Keratinocyte (primary cell): ENCODE measurements at regions not wholly inside any gene's neighbourhood (a gene's known extent, or its start where the extent isn't known, plus 50 kb on each side); places are given as distances from the start of the nearest gene placed in this dataset.

Source experiments
- DNase-seq: peaks from one replicate; pipeline ENCODE4 v3.0.0-alpha.2; 2011; ENCODE audit warnings: low read depth, missing footprints, low spot score
- FAIRE-seq: peaks from 2 replicates; lab custom pipeline; 2011; peaks lifted over from hg19 to GRCh38; lab: Jason Lieb, UNC
- H2AFZ ChIP-seq: 2 replicates; pipeline ENCODE4 v1.6.0; 2012; ENCODE audit warnings: low read length, control low read depth, inconsistent platforms; ENCODE audit not compliant: control insufficient read depth
- H3K27ac ChIP-seq: 2 replicates; pipeline ENCODE4 v1.5.1; 2011; ENCODE audit warnings: low read length; ENCODE audit not compliant: control insufficient read depth, insufficient read depth
- H3K27me3 ChIP-seq: 3 replicates; pipeline ENCODE4 v1.6.0; 2011; ENCODE audit warnings: low read length; ENCODE audit not compliant: control insufficient read depth, insufficient read depth; ENCODE audit errors: extremely low read depth
- H3K36me3 ChIP-seq, 2 experiments: 2 replicates in 1 of 2; 3 replicates in 1 of 2; pipeline ENCODE4 v1.5.1; 2011; ENCODE audit warnings: low read length in 2 of 2, mild to moderate bottlenecking in 1 of 2; ENCODE audit not compliant: control insufficient read depth in 2 of 2, insufficient read depth in 2 of 2; ENCODE audit errors: extremely low read depth in 1 of 2
- H3K4me1 ChIP-seq: 3 replicates; pipeline ENCODE4 v1.5.1; 2011; ENCODE audit warnings: low read length; ENCODE audit not compliant: control insufficient read depth, insufficient read depth; ENCODE audit errors: extremely low read depth
- H3K4me2 ChIP-seq: 3 replicates; pipeline ENCODE4 v1.6.0; 2011; ENCODE audit warnings: low read depth, low read length; ENCODE audit not compliant: control insufficient read depth, insufficient read depth; ENCODE audit errors: extremely low read depth
- H3K4me3 ChIP-seq, 3 experiments: fragments of 200-600 bp in 1 of 3; sonication (generic) in 1 of 3; 2 replicates in 2 of 3; 3 replicates in 1 of 3; pipeline ENCODE4 v1.5.1; 2011 to 2016; ENCODE audit warnings: low read length in 3 of 3, mild to moderate bottlenecking in 3 of 3, control low read depth in 2 of 3, inconsistent platforms in 1 of 3, low read depth in 1 of 3, mixed read lengths in 1 of 3, mixed run types in 1 of 3, moderate library complexity in 1 of 3; ENCODE audit not compliant: control insufficient read depth in 2 of 3, insufficient read depth in 2 of 3; ENCODE audit errors: extremely low read depth in 1 of 3
- H3K79me2 ChIP-seq: 2 replicates; pipeline ENCODE4 v1.6.0; 2012; ENCODE audit warnings: low read length; ENCODE audit not compliant: control insufficient read depth, insufficient read depth
- H3K9ac ChIP-seq: 3 replicates; pipeline ENCODE4 v1.6.0; 2011; ENCODE audit warnings: low read length; ENCODE audit not compliant: control insufficient read depth, insufficient read depth; ENCODE audit errors: extremely low read depth
- H3K9me1 ChIP-seq: 3 replicates; pipeline ENCODE4 v1.6.0; 2011; ENCODE audit warnings: low read length; ENCODE audit not compliant: control insufficient read depth, insufficient read depth; ENCODE audit errors: extremely low read depth
- H3K9me3 ChIP-seq: 2 replicates; pipeline ENCODE4 v1.5.1; 2012; ENCODE audit warnings: low read depth, low read length; ENCODE audit not compliant: control insufficient read depth
- H4K20me1 ChIP-seq: 3 replicates; pipeline ENCODE4 v1.6.0; 2011; ENCODE audit warnings: low read length; ENCODE audit not compliant: control insufficient read depth, insufficient read depth; ENCODE audit errors: extremely low read depth
- CTCF ChIP-seq, 3 experiments: IDR thresholded peaks in 1 of 3; conservative IDR thresholded peaks in 1 of 3; optimal IDR thresholded peaks in 1 of 3; 2 replicates in 2 of 3; 3 replicates in 1 of 3; pipeline versions ENCODE3 to v1.5.1; 2011; ENCODE audit warnings: low read length in 3 of 3, mild to moderate bottlenecking in 3 of 3, moderate library complexity in 2 of 3, control low read depth in 1 of 3, inconsistent platforms in 1 of 3; ENCODE audit not compliant: insufficient read depth in 2 of 3; ENCODE audit errors: extremely low read depth in 1 of 3
- EZH2 ChIP-seq: IDR thresholded peaks from one replicate; pipeline ENCODE4 v1.6.1; 2012; ENCODE audit warnings: inconsistent platforms, mild to moderate bottlenecking, low read length, moderate library complexity
- dilution Hi-C: fragments of 300-500 bp; cut with MboI; formaldehyde crosslinking; loops from one replicate; pipeline ENCODE4 v1.7.0; 2020; ENCODE audit warnings: low sequenced_read_pairs; ENCODE audit not compliant: extremely low pct_ligation_motif_present

GRCh38 chr10:59595593-59595992, 114.1 kb downstream of the SLC16A9 start:
- no peaks in the 10 kb centered on the region for H3K4me1 ChIP-seq
- H3K9me3 ChIP-seq = no peaks in the 10 kb centered on the region
- DNase-seq (no peak), FAIRE-seq (peak; percentile 60)
- TF ChIP-seq EZH2 (no peak), CTCF (optimal IDR thresholded peaks at IDR 0.05 in 1 of 3, IDR thresholded peaks at IDR 0.05 in 1 of 3, conservative IDR thresholded peaks at IDR 0.05 in 1 of 3; ENCODE audit: extremely low read depth in 1 of 3, insufficient read depth in 2 of 3, low read length in 3 of 3) (no peak)
- no peaks in the 10 kb centered on the region for H3K36me3 ChIP-seq
- no peak overlapping the region for H3K4me2 ChIP-seq
- no peaks in the 10 kb centered on the region for H3K27me3 ChIP-seq
- dilution Hi-C loops = no loop called here
- no peaks in the 10 kb centered on the region for H3K79me2 ChIP-seq
- no peaks in the 10 kb centered on the region for H3K9me1 ChIP-seq
- no peak overlapping the region for H3K9ac ChIP-seq
- H3K4me3 ChIP-seq = no peak overlapping the region
- H4K20me1 ChIP-seq = no peaks in the 10 kb centered on the region
- H3K27ac ChIP-seq = no peak overlapping the region
- no peak overlapping the region for H2AFZ ChIP-seq

- Histone ChIP-seq H3K79me2 (no peaks in the 10 kb centered on the region), H3K9me1 (no peaks in the 10 kb centered on the region), H3K36me3 (no peaks in the 10 kb centered on the region), H3K4me3 (no peak overlapping the region), H2AFZ (no peak overlapping the region), H3K27me3 (no peaks in the 10 kb centered on the region), H3K4me2 (no peak overlapping the region), H4K20me1 (no peaks in the 10 kb centered on the region), H3K9me3 (no peaks in the 10 kb centered on the region), H3K9ac (no peak overlapping the region), H3K27ac (no peak overlapping the region), H3K4me1 (peaks cover 2% of the 10 kb centered on the region)
- DNase-seq (no peak), FAIRE-seq (no peak)
- TF ChIP-seq CTCF (optimal IDR thresholded peaks at IDR 0.05 in 1 of 3, IDR thresholded peaks at IDR 0.05 in 1 of 3, conservative IDR thresholded peaks at IDR 0.05 in 1 of 3; ENCODE audit: extremely low read depth in 1 of 3, insufficient read depth in 2 of 3, low read length in 3 of 3) (no peak), EZH2 (no peak)
- dilution Hi-C loops = no loop called here
These were observed 115.9 kb downstream of the SLC16A9 start for GRCh38 chr10:59593768-59594167.
